IPS-18c (cell line): ENCODE measurements at regions not wholly inside any gene's neighbourhood (a gene's known extent, or its start where the extent isn't known, plus 50 kb on each side); places are given as distances from the start of the nearest gene placed in this dataset.
"Not testable (repeated sequence)": the region's sequence is repeated elsewhere in the genome, so short reads cannot be mapped to it uniquely, and the experiment has no call there.

ENCODE experiments used
- H3K4me3 ChIP-seq: 2 replicates; pipeline ENCODE4 v1.7.0; 2013; ENCODE audit warnings: low read depth, mild to moderate bottlenecking, low read length, moderate library complexity; ENCODE audit not compliant: insufficient read depth
- H3K9me3 ChIP-seq: one replicate; pipeline ENCODE4 v1.6.1; 2013; ENCODE audit warnings: mild to moderate bottlenecking, low read length, moderate library complexity; ENCODE audit not compliant: control insufficient read depth, insufficient read depth

DNA sequence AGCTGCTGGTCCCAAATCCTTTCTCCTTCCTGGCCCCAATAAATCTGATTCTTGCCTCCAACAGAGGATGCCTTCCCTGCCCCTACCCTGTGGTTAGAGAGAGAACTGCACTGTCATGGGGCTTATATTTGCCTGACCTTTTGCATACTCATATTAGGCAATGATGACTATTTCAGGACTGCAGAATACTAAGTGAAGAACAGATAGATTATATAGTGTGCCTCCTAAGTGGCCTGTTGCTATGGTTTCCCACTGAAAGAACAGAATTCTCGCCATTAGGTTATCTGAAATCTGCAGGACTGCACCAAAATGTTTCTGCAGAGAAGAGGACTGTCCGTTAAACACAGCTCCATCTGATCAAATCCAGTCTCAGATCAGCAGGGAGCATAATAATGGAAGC, 87.3 kb upstream of the CCNG1 start:
- Histone ChIP-seq H3K9me3 (no peaks in the 10 kb centered on the region), H3K4me3 (no peak overlapping the region)

DNA sequence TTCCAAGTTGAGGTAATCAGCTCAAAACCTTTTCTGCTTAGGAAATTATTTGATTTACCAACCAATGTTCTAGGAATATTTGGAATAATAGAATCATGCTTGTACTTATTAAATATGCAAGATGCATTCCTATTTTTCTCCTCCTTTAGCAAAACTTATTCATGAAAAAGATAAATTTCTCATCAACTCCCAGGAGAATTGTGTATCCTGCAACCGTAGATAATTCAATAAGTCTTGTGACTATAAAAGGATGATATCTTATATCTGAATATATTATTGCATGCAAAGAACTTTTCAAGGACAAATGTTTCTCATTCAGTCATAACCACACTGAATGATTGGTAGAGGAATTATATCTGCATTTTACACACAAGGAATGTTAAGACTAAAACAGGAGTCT, 84.9 kb upstream of the CCNG1 start:
- H3K9me3 ChIP-seq, result no peaks in the 10 kb centered on the region
- no peak overlapping the region for H3K4me3 ChIP-seq

DNA sequence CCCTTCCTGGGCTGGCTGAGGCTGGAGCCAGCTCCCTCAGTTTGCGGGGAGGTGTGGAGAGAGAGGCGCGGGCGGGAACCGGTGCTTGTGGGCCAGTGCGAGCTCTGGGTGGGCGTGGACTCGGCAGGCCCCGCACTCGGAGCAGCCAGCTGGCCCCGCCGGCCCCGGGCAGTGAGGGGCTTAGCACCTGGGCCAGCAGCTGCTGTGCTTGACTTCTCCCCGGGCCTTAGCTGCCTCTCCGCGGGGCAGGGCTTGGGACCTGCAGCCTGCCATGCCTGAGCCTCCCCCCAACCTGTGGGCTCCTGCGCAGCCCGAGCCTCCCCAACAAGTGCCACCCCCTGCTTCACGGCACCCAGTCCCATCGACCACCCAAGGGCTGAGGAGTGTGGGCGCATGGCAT, 81.6 kb upstream of the CCNG1 start:
- H3K9me3 ChIP-seq, H3K4me3 ChIP-seq: not testable (repeated sequence)

DNA sequence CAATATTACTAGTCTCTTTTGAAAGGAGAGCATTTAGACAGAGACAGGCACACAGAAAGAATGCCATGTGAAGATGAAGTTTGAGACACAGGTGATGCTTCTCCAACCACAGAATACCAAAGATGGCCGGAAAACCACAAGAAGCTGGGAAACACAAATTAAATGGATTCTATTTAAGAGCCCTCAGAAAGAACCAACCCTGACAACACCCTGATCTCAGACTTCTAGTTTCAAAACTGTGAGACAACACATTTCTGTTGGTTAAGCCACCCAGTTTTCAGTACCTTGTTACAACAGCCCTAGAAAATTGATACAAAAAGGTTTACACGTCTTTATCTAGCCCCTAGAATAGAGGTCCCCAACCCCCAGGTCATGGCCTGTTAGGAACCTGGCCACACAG, 79.8 kb upstream of the CCNG1 start:
- Histone ChIP-seq H3K9me3 (no peaks in the 10 kb centered on the region), H3K4me3 (no peak overlapping the region)

DNA sequence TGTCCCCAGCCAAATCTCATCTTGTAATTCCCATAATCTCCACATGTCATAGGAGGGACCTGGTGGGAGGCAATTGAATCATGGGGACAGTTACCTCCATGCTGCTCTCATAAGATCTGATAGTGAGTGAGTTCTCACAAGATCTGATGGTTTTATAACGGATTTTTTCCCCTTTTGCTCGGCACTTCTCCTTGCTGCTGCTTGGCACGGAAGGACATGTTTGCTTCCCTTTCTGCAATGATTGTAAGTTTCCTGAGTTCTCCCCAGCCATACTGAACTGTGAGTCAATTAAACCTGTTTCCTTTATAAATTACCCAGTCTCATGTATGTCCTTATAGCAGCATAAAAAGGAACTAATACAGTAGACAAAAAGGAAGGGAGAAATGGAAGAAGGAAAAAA, 76.7 kb upstream of the CCNG1 start:
- Histone ChIP-seq H3K9me3 (no peaks in the 10 kb centered on the region), H3K4me3 (no peak overlapping the region)

DNA sequence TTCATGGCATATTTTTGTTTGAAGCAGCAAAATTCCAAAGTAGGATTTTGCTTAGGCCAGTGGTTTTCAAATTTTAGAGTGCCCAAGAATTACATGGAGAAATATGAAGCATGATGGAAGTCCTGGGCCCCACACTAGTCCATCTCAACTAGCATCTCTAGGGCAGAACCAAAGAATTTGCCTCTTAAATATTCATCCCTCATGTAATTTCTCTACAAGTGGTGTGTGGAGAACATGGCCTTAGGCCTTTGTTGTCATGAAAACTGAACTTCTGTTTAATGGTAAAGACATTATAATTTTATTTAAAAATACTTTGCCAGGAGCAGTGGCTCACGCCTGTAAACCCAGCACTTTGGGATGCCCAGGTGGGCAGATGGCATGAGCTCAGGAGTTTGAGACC, 75.9 kb upstream of the CCNG1 start:
- H3K4me3 ChIP-seq, result no peak overlapping the region
- H3K9me3 ChIP-seq, result no peaks in the 10 kb centered on the region

DNA sequence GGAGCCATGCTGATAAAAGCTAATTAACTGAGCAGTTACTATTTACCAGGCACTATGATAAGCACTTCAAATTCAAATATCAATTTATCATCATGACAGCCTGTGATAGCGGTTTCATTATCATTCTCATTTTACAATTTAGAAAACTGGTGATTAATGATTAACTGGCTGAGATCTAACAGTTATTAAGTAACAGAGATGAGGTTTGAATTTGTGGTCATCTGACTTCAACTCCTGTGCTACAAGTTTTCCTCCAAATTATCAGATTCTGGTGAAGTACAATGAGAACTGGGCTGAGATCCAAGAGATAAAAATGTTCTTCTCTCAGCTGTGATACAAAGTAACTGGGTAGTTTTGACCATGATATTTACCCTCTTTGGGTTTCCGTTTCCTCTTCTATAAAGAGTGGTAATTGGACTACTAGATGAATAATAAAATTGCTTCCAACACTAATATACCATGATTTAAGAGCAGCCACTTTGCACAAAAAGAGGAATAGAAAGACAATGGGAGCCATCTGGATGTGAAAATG, 74.5 kb upstream of the CCNG1 start:
- H3K9me3 ChIP-seq, result no peaks in the 10 kb centered on the region
- no peak overlapping the region for H3K4me3 ChIP-seq

DNA sequence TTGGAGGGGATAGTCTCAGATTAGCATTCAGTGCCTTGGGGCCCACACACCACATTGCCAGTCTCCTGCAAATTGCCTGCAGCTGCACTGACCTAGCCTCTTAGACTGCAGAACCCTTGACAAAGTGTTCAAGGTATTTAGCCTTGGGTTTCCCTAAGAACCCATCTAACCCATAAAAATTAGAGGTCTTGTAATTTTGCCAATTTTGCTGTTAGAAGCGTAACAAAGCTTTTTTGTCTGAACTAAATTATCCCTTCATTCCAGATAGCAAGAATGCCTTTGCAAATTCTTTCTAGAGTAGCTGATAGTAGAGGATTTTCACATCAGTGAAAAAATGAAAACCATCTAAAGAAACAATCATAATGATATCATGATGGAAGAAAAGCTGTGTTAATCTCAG, 74.0 kb upstream of the CCNG1 start:
- Histone ChIP-seq H3K9me3 (no peaks in the 10 kb centered on the region), H3K4me3 (no peak overlapping the region)

DNA sequence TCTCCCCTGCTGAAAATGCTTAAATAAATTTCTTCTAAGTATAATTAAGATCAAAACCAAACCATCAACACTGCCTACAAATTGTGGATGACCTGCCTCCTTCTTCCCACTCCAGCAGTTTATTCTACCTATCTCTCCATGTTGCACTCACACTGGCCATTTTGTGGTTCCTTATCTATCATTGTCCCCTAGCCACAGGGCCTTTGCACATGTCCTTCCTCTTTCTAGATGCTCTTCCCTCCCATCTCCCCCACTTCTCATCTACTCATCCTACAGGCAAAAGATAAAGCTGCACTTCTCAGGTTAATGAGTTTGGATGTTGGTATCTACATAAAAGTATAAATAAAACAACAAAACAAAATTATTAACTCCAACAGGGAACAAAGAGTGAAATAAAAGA, 70.6 kb upstream of the CCNG1 start:
- no peaks in the 10 kb centered on the region for H3K9me3 ChIP-seq
- no peak overlapping the region for H3K4me3 ChIP-seq

DNA sequence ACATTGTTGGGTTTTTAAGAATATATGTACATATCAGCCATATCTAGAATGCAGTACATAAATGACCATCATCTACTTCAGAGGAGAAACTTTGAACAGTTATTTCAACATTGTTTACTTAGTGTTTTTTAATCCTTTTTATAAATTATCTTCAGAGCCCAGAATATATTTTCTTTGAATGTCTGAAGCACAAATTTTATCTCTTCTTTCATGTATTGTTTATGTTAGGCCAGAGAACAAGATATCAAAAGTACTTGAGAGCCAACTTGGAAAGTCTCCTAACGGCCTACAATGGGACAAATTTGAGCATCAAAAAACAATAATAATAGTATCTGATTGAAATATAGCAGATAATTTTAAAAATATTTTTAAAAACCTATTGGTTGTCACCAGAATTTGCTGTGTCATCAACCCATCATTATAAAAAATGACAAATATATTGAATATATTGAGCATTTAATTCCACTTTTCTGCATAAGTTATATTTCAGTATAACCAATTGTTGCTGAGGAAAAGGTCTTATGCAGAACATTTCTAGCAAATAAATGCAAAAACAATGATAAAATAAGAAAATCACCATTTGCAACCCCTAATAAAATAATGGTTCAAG, 67.5 kb upstream of the CCNG1 start:
- Histone ChIP-seq H3K9me3 (no peaks in the 10 kb centered on the region), H3K4me3 (no peak overlapping the region)

DNA sequence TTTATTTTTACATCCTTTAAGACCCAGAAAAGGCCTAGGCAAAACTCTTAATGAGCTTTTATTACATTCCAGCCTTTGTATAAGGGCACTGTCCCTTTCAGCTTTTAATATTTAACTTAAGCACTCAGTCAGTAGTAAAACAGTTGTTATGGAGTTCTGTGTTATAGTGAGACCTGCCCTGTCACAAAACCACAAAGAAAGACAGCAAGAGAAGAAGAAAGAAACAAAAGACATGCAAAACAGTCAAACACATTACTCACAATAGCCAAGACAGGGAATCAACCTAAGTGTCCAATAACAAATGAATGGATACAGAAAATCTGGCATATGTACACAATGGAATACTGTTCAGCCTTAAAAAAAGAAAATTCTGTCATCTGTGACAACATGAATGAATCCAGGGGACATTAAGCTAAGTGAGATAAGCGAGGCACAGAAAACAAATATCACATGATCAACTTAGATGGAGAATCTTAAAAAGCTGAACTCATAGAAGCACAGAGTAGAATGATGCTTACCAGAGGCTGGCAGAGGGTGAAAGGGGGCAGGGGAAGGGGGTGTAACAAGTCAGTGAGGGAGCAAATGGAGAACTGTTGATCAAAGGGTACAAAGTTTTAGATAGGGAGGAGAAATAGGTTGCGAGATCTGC, 63.8 kb upstream of the CCNG1 start:
- no peaks in the 10 kb centered on the region for H3K9me3 ChIP-seq
- H3K4me3 ChIP-seq, result no peak overlapping the region

DNA sequence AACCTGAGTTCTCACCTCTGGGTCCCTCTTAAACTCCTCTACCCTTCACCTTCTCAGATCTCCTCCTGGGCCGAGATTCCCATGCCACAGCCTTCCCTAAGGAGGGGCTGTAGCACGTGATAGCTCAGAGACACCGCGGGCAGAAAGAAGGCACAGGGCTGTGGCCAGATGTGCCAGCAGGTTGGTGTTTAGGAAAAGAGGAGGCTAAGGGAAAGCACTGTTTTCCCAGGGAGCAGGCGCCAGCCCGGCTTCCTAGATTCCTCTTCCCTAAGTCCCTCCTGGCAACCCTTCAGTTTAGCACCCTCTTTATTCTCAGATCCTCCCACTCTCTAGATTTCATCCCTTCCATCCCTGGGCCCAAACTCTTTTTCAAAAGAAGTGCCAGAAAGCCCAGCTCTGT, 59.4 kb upstream of the CCNG1 start:
- no peak overlapping the region for H3K4me3 ChIP-seq
- H3K9me3 ChIP-seq, result no peaks in the 10 kb centered on the region

DNA sequence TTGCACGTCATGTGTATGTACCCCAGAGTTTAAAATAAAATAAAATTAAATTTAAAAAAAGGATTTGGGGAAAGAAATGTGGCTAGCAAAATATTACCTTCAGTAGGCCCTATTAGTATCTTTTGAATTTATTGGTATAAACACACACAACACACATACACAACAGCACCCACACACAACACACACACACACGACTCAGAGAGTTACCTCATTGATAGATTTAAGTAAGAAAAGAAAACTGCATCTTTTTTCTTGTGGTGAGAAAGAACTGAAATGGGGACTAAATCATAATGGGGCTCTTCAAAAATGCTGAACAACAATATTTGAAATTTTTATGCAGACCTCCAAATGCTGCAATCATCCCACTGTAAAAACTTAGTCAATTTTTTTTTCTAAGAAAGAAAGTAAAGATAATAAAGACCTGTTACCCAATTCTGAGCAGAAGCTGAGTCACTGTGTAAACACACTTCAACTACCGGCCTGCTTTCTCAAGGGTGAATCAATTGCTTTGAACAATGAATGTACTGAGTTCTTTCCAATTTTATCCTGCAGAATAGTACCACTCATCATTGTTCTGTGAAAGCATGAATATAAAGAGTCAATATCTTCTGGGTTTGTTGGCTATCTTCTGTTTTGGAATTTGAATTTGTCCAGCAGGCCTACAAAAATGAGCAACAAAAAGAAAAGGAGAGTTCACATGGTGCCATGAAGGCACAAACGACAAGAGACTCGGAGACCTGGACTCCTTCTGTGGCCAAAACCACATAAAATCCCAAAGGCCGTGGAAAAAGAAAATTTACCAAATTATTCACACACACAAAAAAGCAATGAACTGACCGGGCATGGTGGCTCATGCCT, 57.9 kb upstream of the CCNG1 start:
- Histone ChIP-seq H3K4me3 (no peak overlapping the region), H3K9me3 (no peaks in the 10 kb centered on the region)

DNA sequence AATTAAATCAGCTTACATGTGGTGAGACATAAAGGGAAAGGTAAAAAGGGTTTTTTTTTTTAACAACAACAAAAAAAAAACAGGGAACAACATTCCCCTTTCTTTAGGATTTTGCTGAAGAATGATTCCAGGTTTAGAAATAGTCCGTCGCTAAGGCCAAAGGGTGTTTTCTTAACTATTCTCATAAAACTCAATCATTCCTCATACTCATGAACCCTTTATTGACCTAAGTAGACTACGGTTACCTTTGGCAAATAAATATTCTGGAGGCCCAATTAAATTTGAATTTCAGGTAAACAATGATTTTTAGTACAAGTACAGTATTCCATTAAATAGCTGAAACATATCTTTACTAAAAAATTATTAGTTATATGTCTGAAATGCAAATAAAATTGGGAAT, 55.6 kb upstream of the CCNG1 start:
- H3K9me3 ChIP-seq, result no peaks in the 10 kb centered on the region
- H3K4me3 ChIP-seq, result no peak overlapping the region

DNA sequence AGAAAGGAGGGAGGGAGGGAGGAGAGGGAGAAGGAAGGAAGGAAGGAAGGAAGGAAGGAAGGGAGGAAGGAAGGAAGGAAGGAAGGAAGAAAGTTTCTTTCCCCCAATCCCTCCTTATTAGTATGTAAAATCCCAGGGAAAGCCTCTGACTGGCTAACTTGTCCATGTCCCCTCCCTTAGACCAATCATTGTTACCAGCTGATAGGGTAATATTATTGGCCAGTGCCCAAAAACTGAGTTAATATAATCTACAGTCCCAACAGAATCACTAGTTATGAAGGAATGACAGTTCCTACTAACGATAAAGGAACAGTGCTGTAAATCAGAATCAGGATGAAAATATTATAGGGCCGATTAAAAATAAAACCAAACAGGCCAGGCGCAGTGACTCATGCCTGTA, 53.6 kb upstream of the CCNG1 start:
- no peak overlapping the region for H3K4me3 ChIP-seq
- H3K9me3 ChIP-seq, result no peaks in the 10 kb centered on the region

DNA sequence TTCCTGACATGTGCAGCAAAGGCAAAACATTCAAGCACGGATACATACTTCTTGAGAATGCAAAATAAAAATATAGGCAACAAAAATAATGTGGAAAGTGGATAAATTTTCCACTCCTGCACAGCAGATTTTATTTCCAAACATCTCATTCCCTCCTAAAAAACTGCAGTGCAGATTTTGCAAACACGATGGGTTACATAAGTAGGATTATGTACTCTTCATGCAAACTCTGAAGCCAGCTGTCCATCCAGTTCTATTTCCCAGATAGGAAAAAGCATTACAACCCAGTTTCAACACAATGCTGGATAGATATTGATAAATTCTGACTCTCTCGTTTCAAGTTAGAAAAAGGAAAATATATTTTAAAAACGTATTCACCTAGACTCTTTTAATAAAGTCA, 52.7 kb upstream of the CCNG1 start:
- H3K4me3 ChIP-seq, result no peak overlapping the region
- no peaks in the 10 kb centered on the region for H3K9me3 ChIP-seq

DNA sequence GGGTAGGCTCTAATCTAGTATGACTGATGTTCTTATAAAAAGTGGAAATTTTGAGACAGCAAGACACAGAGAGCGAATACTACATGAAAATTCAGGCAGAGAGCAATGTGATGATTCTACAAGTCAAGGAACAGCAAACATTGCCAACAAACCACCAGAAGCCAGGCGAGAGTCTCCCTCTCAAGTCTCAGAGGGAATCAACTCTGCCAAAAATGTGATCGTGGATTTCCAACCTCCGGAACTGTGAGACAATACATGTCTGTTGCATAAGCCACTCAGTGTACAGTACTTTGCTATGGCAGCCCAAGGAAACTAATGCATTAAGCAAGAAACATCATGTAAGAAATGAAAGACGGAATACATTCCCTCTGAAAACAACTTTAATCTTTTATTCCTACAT, 52.1 kb upstream of the CCNG1 start:
- no peaks in the 10 kb centered on the region for H3K9me3 ChIP-seq
- no peak overlapping the region for H3K4me3 ChIP-seq

DNA sequence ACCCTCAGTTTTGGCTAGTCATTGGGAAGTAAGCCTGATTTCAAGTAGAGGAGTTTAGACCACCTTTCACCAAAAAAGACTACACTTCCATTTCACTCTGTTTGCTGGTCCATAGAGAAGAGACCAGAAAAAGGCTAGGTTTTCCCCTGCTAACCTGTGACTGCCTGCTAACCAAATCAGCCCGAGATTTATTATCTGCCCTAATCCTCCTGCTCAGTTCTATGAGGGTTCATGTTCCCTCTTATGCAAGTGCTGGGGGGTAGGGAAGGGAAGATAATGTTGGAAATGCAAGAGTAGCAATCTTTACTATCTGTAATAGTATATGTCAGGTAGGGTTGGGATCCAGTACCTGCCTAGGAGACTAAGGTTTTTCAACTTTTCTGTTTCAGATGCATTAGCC, 51.6 kb upstream of the CCNG1 start:
- Histone ChIP-seq H3K4me3 (no peak overlapping the region), H3K9me3 (no peaks in the 10 kb centered on the region)
